ENCODE measurements at regions not wholly inside any gene's neighbourhood (a gene's known extent, or its start where the extent isn't known, plus 50 kb on each side); places are given as distances from the start of the nearest gene placed in this dataset.
"Not testable (repeated sequence)": the region's sequence is repeated elsewhere in the genome, so short reads cannot be mapped to it uniquely, and the experiment has no call there.

- DNase-seq (no peak), ATAC-seq (no peak)
- intact Hi-C loops (cut with micrococcal nuclease), result no loop called here
These were observed 253.0 kb upstream of the CNTNAP5 start for GRCh38 chr2:123771928-123772632.

GRCh38 chr2:123777116-123777515 lies 248.0 kb upstream of the CNTNAP5 start:
- intact Hi-C loops (cut with micrococcal nuclease), result no loop called here
- ATAC-seq (no peak), DNase-seq (no peak)

- intact Hi-C loops (cut with micrococcal nuclease), result no loop called here
- no peak for ATAC-seq
These were observed 241.9 kb upstream of the CNTNAP5 start for GRCh38 chr2:123783164-123783563.

DNA sequence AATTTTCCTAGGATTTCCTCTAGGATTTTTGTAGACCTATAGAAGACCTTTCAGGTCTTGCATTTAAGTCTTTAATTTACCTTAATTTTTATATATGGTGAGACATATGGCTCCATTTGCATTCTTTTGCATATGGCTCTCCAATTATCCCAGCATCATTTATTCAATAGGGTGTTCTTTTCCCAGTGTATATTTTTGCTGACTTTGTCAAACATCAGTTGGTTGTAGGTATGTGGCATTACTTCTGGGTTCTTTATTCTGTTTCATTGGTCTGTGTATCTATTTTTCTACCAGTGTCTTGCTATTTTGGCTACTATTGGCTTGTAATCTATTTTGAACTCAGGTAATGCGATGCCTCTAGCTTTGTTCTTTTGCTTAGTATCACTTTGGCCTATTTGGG lies 239.8 kb upstream of the CNTNAP5 start:
- intact Hi-C loops (cut with micrococcal nuclease), result no loop called here
- no peak for ATAC-seq
- no peak for DNase-seq

More at GRCh38 chr2:123783164-123783563, 241.9 kb upstream of the CNTNAP5 start:
- no peak for DNase-seq

DNA sequence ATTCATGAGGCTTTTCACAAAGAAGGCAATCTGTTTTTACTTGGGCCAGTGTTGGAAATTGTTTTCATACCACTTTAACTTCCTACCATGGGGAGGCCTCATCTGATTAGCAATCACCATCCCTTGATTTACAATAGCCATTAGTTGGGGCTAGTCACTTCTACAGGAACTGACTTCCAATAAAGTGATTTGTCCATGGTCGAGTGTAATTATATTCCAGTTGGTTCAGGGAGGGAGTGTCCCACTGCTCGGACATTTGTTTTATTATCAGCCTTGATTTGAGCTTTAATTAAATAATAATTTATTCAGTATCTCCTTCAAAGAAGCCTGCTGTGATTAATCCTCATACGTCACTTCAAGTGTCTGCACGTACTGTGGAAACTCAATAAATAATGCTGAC lies 233.9 kb upstream of the CNTNAP5 start:
- no peak for ATAC-seq
- no peak for DNase-seq
- intact Hi-C loops (cut with micrococcal nuclease), result no loop called here

DNA sequence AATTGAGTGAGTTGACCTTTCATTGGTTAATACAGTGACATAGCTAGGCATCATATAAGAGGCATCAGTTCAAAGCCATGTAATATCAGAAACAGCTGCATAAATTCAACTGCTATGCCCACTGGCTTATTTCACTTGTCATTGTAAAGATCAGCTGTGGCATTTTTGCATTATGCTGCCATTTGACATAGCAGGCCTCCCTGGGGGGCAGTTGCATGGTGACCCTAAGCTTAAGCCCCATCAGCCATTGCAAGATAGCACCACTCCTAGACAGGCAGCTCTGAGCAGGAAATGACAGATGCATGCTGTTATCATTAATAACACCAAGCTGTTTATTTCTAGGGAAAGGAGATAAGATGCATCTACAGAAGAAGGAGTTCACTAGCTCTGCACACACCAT lies 233.4 kb upstream of the CNTNAP5 start:
- ATAC-seq (no peak), DNase-seq (no peak)
- intact Hi-C loops (cut with micrococcal nuclease), result no loop called here

DNA sequence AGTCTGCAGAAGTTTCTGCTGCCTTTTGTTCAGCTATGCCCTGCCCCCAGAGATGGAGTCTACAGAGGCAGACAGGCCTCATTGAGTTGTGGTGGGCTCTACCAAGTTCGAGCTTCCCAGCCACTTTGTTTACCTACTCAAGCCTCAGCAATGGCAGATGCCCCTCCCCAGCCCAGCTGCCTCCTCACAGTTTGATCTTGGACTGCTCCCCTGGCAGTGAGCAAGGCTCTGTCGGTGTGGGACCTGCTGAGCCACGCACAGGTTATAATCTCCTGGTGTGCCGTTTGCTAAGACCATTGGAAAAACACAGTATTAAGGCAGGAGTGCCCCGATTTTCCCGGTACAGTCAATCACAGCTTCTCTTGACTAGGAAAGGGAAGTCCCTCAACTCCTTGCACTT lies 221.0 kb upstream of the CNTNAP5 start:
- DNase-seq; intact Hi-C loops (cut with micrococcal nuclease); ATAC-seq: not testable (repeated sequence)

DNA sequence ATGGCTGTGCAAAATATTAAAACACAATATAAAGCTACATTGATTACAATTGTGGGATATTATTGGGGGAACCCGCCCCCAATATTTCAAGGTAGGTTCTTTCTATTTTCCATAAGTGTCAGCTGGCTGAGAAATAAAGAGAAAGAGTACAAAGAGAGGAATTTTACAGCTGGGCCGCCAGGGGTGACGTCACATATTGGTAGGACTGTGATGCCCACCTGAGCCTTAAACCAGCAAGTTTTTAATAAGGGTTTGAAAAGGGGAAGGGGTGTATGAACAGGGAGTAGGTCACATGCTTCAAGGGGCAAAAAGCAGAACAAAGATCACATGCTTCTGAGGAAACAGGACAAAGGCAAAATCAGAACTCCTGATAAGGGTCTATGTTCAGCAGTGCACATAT lies 219.3 kb upstream of the CNTNAP5 start:
- ATAC-seq, result not testable (repeated sequence)

GRCh38 chr2:123808243-123808642 lies 216.8 kb upstream of the CNTNAP5 start:
- DNase-seq, result no peak
- no peak for ATAC-seq
- intact Hi-C loops (cut with micrococcal nuclease), result no loop called here

More for the DNA sequence above, 219.3 kb upstream of the CNTNAP5 start:
- DNase-seq; intact Hi-C loops (cut with micrococcal nuclease): not testable (repeated sequence)

GRCh38 chr2:123811846-123812245 lies 213.2 kb upstream of the CNTNAP5 start:
- ATAC-seq (no peak), DNase-seq (no peak)
- intact Hi-C loops (cut with micrococcal nuclease), result no loop called here

GRCh38 chr2:123816203-123816602 lies 208.9 kb upstream of the CNTNAP5 start:
- ATAC-seq (no peak), DNase-seq (no peak)
- intact Hi-C loops (cut with micrococcal nuclease), result no loop called here

- intact Hi-C loops (cut with micrococcal nuclease), result no loop called here
- ATAC-seq, result no peak
These were observed 208.2 kb upstream of the CNTNAP5 start for GRCh38 chr2:123816928-123817327.

DNA sequence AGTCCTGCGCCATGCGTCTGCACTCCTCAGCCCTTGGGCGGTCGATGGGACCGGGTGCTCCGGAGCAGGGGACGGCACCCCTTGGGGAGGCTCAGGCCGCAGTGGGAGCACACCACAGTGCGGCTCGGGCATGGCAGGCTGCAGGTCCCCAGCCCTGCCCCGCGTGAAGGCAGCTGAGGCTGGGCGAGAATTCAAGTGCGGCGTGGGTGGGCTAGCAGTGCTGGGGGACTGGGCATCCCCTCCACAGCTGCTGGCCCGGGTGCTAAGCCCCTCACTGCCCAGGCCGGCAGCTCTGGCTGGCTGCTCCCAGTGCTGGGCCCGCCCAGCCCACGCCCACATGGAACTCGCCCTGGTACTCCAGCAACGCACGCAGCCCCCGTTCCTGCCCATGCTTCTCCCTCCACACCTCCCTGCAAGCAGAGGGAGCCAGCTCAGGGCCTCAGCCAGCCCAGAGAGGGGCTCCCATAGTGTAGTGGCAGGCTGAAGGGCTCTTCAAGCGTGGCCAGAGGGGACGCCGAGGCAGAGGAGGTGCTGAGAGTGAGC lies 198.3 kb upstream of the CNTNAP5 start:
- intact Hi-C loops (cut with micrococcal nuclease), result no loop called here
- no peak for ATAC-seq
- no peak for DNase-seq

More at GRCh38 chr2:123816928-123817327, 208.2 kb upstream of the CNTNAP5 start:
- DNase-seq, result no peak

DNA sequence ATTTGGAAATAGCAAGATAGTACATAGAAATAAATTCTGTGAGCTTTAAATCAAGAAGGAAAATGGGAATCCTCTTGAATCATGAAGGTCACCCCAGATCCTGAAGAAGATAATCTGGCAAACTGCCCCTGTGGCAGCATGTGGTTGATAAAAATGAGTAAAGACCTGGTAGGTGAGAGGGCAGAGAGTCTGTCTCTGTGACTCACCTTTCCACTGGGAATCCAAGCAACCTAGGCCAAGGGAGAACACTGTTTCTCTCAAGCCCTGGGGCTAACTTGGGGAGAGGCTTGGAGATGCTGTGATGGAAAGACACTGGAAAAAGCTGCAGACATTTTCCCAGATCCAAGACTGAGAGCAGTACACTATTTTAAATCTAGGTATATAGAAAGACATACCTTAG lies 185.8 kb upstream of the CNTNAP5 start:
- intact Hi-C loops (cut with micrococcal nuclease), result no loop called here
- DNase-seq (no peak), ATAC-seq (no peak)

DNA sequence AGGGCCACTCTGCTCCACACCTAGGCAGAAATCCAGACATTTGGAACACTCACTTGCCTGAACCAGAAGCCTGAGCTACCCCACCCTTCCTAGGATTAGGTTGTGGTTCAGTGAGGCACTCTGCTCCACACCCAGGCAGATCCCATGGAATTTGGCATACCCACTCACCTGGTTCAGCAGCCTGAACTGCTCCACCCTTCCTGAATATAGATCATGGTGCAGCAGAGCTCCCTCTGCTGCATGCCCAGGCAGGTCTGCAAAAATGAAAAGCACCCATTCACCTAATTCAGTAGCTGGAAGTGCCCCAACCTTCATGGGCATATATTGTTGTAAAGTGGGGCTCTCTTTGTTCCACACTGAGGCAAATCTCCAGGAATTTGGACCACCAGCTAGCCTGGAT lies 185.1 kb upstream of the CNTNAP5 start:
- no peak for ATAC-seq
- intact Hi-C loops (cut with micrococcal nuclease), result no loop called here
- no peak for DNase-seq

DNA sequence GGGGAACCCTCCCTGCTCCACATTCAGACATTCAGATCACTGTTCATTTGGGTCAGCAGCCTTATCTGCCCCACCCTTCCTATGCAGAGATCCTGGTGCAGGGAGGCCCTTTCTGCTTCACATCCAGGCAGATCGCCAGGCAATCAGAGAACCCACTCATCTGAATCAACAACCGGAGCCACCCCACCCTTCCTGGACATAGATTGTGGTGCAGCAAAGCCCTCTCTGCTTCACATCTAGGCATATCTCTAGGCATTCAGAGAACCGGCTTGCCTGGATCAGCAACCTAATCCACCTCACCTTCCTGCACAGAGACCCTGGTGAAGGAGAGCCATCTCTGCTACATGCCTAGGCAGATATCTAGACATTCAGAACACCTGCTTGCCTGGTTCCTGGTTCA lies 184.5 kb upstream of the CNTNAP5 start:
- DNase-seq (no peak), ATAC-seq (no peak)
- intact Hi-C loops (cut with micrococcal nuclease), result no loop called here

- intact Hi-C loops (cut with micrococcal nuclease), result no loop called here
- no peak for DNase-seq
- no peak for ATAC-seq
These were observed 173.8 kb upstream of the CNTNAP5 start for GRCh38 chr2:123851281-123851680.

DNA sequence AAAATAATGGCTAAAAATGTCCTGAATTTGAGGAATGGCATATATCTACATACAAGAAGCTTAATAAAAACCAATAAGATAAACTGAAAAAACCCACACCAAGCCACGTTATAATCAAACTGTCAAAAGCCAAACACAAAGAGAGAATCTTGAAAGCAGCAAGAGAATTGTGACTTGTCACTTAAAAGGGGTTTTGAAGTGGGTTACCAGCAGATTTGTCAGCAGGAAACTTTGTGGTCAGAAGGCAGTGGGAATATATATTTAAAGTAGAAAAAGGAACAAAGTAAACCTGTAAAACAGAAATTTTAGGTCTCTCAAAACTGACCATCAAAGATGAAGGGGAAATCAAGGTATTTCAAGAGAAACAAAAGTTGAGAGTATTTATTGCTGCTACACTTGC lies 171.9 kb upstream of the CNTNAP5 start:
- ATAC-seq, result no peak
- intact Hi-C loops (cut with micrococcal nuclease), result no loop called here
- DNase-seq, result no peak

DNA sequence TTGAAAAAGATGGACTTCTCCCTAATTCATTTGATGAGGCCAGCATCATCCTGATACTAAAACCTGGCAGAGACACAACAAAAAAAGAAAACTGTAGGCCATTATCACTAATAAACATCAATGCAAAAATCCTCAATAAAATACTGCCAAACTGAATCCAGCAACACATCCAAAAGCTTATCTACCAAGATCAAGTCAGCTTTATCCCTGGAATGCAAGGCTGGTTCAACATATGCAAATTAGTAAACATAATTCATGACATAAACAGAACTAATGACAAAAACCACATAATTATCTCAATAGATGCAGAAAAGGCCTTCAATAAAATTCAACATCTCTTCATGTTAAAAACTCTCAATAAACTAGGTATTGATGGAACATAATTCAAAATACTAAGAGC lies 166.1 kb upstream of the CNTNAP5 start:
- ATAC-seq; DNase-seq; intact Hi-C loops (cut with micrococcal nuclease): not testable (repeated sequence)

- intact Hi-C loops (cut with micrococcal nuclease), result no loop called here
- no peak for ATAC-seq
- no peak for DNase-seq
These were observed 160.7 kb upstream of the CNTNAP5 start for GRCh38 chr2:123864416-123864815.

- DNase-seq (no peak), ATAC-seq (no peak)
- intact Hi-C loops (cut with micrococcal nuclease), result no loop called here
These were observed 154.7 kb upstream of the CNTNAP5 start for GRCh38 chr2:123870206-123870880.
